K562 (cell line): ENCODE measurements at regions not wholly inside any gene's neighbourhood (a gene's known extent, or its start where the extent isn't known, plus 50 kb on each side); places are given as distances from the start of the nearest gene placed in this dataset.
A peak's percentile ranks its signal among the peaks of the same experiment; 100 is the strongest.

Experiments used
- BMI1 ChIP-seq: fragments of 150-350 bp; IDR thresholded peaks from 2 replicates; pipeline ENCODE4 v1.6.1; 2014; ENCODE audit warnings: low read length
- DACH1 ChIP-seq: fragments of 450-650 bp; IDR thresholded peaks from 2 replicates; pipeline ENCODE4 v1.6.1; 2018; ENCODE audit not compliant: partially characterized antibody
- KAT7 ChIP-seq: sonication (generic); formaldehyde crosslinking; IDR thresholded peaks from 2 replicates; pipeline ENCODE4 v1.8.0; 2022; ENCODE audit warnings: missing genetic modification reagents, mild to moderate bottlenecking, borderline replicate concordance
- NCOR1 ChIP-seq: fragments of 450-650 bp; IDR thresholded peaks from 2 replicates; pipeline ENCODE4 v1.6.1; 2016; ENCODE audit warnings: mild to moderate bottlenecking, moderate library complexity
- PHF21A ChIP-seq: fragments of 450-650 bp; IDR thresholded peaks from 2 replicates; pipeline ENCODE4 v1.6.1; 2017; ENCODE audit warnings: low read depth, borderline replicate concordance
- PHF8 ChIP-seq: fragments of 200-600 bp; sonication (generic); IDR thresholded peaks from 2 replicates; pipeline ENCODE4 v1.6.1; 2012; ENCODE audit warnings: mixed run types, mild to moderate bottlenecking, inconsistent platforms, low read length, moderate library complexity, borderline replicate concordance
- SMAD3 ChIP-seq: fragments of 450-650 bp; formaldehyde crosslinking; conservative IDR thresholded peaks from 2 replicates; pipeline ENCODE4 v1.4.0; 2020; ENCODE audit warnings: mild to moderate bottlenecking
- SMARCA4 ChIP-seq: fragments of 450-650 bp; IDR thresholded peaks from 2 replicates; pipeline ENCODE4 v1.6.1; 2016
- SRF ChIP-seq, 2 experiments: fragments of 250-450, 450-650 bp in 1 of 2; sonication (Bioruptor Pico) in 1 of 2; sonication (generic) in 1 of 2; formaldehyde crosslinking; IDR thresholded peaks; 2 replicates each; pipeline versions ENCODE4 v1.5.0 to v1.5.1; 2020 to 2022; ENCODE audit warnings: mild to moderate bottlenecking in 1 of 2, missing genetic modification reagents in 1 of 2
- TBP ChIP-seq: optimal IDR thresholded peaks from 2 replicates; pipeline ENCODE3; 2011; ENCODE audit warnings: low read depth, low read length, improper control_type of control experiment
- TCF7L2 ChIP-seq: fragments of 150-350 bp; IDR thresholded peaks from 2 replicates; pipeline ENCODE4 v1.6.1; 2016; ENCODE audit warnings: low read depth, mild to moderate bottlenecking, low read length, moderate library complexity
- XRCC5 ChIP-seq: fragments of 200-400 bp; formaldehyde crosslinking; IDR thresholded peaks from 2 replicates; pipeline ENCODE4 v1.6.1; 2017; ENCODE audit warnings: low read depth, mild to moderate bottlenecking, low read length
- ZNF280A ChIP-seq: fragments of 450-650 bp; IDR thresholded peaks from 2 replicates; pipeline ENCODE4 v1.6.1; 2018; ENCODE audit warnings: mild to moderate bottlenecking, low read depth; ENCODE audit not compliant: partially characterized antibody
- ZNF518B ChIP-seq: fragments of 250-450 bp; sonication (Bioruptor Pico); IDR thresholded peaks from 2 replicates; pipeline ENCODE4 v1.5.0; 2021; ENCODE audit warnings: mild to moderate bottlenecking, moderate library complexity
- ZNF583 ChIP-seq: fragments of 250-450 bp; sonication (Bioruptor Pico); IDR thresholded peaks from 2 replicates; pipeline ENCODE4 v1.4.0; 2020
- ZNF589 ChIP-seq: fragments of 200-800 bp; sonication (Bioruptor generic); IDR thresholded peaks from 2 replicates; pipeline ENCODE4 v1.6.1; 2016; ENCODE audit warnings: low read depth, missing genetic modification characterization, missing compliant biosample characterization
- ZNF668 ChIP-seq: fragments of 250-450 bp; sonication (Bioruptor Pico); IDR thresholded peaks from 2 replicates; pipeline ENCODE4 v1.8.0; 2022; ENCODE audit warnings: mild to moderate bottlenecking, inconsistent platforms
- ZNF79 ChIP-seq: fragments of 250-450 bp; sonication (Bioruptor Pico); IDR thresholded peaks from 2 replicates; pipeline ENCODE4 v1.4.0; 2020; ENCODE audit warnings: low read depth, mild to moderate bottlenecking, moderate library complexity
- TF ChIP-seq, protein P1 (sequence below): sonication (generic); formaldehyde crosslinking; IDR thresholded peaks from 2 replicates; pipeline ENCODE4 v1.9.0; 2022; ENCODE audit warnings: mild to moderate bottlenecking, missing genetic modification reagents
- TF ChIP-seq, protein P2 (sequence below): sonication (generic); formaldehyde crosslinking; IDR thresholded peaks from 2 replicates; pipeline ENCODE4 v1.5.0; 2020; ENCODE audit warnings: missing genetic modification reagents
- TF ChIP-seq, protein P3 (sequence below): fragments of 250-450 bp; sonication (Bioruptor Pico); IDR thresholded peaks from 2 replicates; pipeline ENCODE4 v1.5.0; 2020; ENCODE audit warnings: mild to moderate bottlenecking

GRCh38 chr20:29079769-29080690 lies 2177.4 kb upstream of the DEFB115 start (continued):
- TF ChIP-seq ZNF518B: no peak
- TF ChIP-seq ZNF668 (CRISPR knock-in tag): no peak
- TF ChIP-seq BMI1: no peak
- TF ChIP-seq DACH1: no peak
- TF ChIP-seq SMAD3 (CRISPR knock-in tag): no peak
- TF ChIP-seq, protein P1, sequence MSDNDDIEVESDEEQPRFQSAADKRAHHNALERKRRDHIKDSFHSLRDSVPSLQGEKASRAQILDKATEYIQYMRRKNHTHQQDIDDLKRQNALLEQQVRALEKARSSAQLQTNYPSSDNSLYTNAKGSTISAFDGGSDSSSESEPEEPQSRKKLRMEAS (CRISPR knock-in tag): peak; percentile 33; the same call in 1 of the 2 replicates
- no peak for TF ChIP-seq KAT7 (CRISPR knock-in tag)
- no peak for TF ChIP-seq PHF21A
- no peak; the same call in 1 of the 2 replicates for TF ChIP-seq XRCC5
- TF ChIP-seq TBP: peak; percentile 38
- TF ChIP-seq SRF (CRISPR knock-in tag; IDR thresholded peaks at IDR 0.05): 0 out of 4 replicates have a peak, but pooled peaks of 1 of the 2 experiments have one; percentile 16
- no peak for TF ChIP-seq ZNF583 (CRISPR knock-in tag)
- TF ChIP-seq ZNF79 (CRISPR knock-in tag): no peak
- 0 out of 2 replicates have a peak, but pooled peaks have one; percentile 12 for TF ChIP-seq TCF7L2
- no peak for TF ChIP-seq SMARCA4
- peak; percentile 67 for TF ChIP-seq PHF8
- no peak for TF ChIP-seq NCOR1
- TF ChIP-seq ZNF589 (CRISPR knock-in tag): no peak
- TF ChIP-seq, protein P2, sequence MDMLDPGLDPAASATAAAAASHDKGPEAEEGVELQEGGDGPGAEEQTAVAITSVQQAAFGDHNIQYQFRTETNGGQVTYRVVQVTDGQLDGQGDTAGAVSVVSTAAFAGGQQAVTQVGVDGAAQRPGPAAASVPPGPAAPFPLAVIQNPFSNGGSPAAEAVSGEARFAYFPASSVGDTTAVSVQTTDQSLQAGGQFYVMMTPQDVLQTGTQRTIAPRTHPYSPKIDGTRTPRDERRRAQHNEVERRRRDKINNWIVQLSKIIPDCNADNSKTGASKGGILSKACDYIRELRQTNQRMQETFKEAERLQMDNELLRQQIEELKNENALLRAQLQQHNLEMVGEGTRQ (CRISPR knock-in tag): no peak
- TF ChIP-seq ZNF280A: no peak
- TF ChIP-seq, protein P3, sequence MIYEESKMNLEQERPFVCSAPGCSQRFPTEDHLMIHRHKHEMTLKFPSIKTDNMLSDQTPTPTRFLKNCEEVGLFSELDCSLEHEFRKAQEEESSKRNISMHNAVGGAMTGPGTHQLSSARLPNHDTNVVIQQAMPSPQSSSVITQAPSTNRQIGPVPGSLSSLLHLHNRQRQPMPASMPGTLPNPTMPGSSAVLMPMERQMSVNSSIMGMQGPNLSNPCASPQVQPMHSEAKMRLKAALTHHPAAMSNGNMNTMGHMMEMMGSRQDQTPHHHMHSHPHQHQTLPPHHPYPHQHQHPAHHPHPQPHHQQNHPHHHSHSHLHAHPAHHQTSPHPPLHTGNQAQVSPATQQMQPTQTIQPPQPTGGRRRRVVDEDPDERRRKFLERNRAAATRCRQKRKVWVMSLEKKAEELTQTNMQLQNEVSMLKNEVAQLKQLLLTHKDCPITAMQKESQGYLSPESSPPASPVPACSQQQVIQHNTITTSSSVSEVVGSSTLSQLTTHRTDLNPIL (CRISPR knock-in tag): no peak
